AG04449 (cell line): ENCODE measurements at regions not wholly inside any gene's neighbourhood (a gene's known extent, or its start where the extent isn't known, plus 50 kb on each side); places are given as distances from the start of the nearest gene placed in this dataset.

Experiments used
- CTCF ChIA-PET: fragments of 350-600 bp; formaldehyde crosslinking; extraction: SDS; loops from one replicate; lab custom pipeline; 2021; ENCODE audit warnings: antibody characterized with exemption; lab: Yijun Ruan, JAX
- POLR2A ChIA-PET: fragments of 400-600, 350-600 bp; formaldehyde crosslinking; extraction: SDS; loops from one replicate; lab custom pipeline; 2020; ENCODE audit warnings: antibody characterized with exemption, inconsistent platforms; lab: Yijun Ruan, JAX
- DNase-seq: peaks from one replicate; pipeline ENCODE4 v3.0.0-alpha.2; 2010; ENCODE audit warnings: low read depth, low spot score
- H3K4me3 ChIP-seq: 2 replicates; pipeline ENCODE4 v1.5.1; 2011; ENCODE audit warnings: low read depth, mild to moderate bottlenecking, control low read depth, low read length
- TF ChIP-seq, protein P1 (sequence below): IDR thresholded peaks from one replicate; pipeline ENCODE4 v1.5.1; 2011; ENCODE audit warnings: mild to moderate bottlenecking, moderate library complexity, low read length, control low read depth, inconsistent platforms; ENCODE audit not compliant: insufficient read depth; ENCODE audit errors: missing control alignments

DNA sequence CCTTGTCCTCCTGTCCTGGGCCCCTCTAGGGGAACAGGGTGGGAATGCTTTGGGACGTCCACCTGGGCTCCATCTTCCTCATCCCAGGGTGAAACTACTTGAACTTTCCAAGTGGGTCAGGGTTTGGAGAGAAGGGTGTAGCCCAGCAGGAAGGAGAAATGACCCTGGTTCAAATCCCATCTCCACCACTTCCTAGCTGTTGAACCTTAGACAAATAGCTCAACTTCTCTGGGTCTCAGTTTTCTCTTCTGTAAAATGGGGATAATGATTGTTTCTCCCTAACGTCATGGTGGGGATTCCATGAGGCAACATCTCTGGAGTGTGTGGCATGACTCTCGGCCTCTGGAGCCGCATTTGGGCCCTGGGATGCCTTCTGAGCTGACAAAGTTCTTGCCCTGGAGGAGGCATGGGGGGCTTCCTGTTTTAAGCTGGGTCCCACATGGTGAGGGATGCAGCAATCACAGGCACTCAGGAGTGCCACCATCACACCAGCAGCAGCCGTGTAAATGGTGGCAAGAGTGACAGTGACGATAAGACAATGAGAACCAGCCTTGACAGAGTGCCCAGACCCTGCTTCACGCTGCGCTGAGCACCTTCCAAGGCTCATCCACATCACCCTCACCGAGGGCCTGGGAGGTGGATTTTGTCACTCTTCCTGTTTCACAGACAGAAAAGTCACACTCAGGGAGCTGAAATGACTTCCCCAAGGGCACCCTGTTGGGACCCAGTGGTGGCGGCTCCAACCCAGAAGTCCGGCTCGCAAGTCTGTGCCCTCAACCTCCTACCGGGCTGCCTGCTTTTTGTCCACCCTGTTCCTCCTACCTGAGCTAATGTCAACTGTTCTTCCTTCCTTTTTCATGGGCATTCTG lies 69.5 kb upstream of the IER5L start:
- TF ChIP-seq, protein P1, sequence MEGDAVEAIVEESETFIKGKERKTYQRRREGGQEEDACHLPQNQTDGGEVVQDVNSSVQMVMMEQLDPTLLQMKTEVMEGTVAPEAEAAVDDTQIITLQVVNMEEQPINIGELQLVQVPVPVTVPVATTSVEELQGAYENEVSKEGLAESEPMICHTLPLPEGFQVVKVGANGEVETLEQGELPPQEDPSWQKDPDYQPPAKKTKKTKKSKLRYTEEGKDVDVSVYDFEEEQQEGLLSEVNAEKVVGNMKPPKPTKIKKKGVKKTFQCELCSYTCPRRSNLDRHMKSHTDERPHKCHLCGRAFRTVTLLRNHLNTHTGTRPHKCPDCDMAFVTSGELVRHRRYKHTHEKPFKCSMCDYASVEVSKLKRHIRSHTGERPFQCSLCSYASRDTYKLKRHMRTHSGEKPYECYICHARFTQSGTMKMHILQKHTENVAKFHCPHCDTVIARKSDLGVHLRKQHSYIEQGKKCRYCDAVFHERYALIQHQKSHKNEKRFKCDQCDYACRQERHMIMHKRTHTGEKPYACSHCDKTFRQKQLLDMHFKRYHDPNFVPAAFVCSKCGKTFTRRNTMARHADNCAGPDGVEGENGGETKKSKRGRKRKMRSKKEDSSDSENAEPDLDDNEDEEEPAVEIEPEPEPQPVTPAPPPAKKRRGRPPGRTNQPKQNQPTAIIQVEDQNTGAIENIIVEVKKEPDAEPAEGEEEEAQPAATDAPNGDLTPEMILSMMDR: no peak
- DNase-seq: no peak
- POLR2A ChIA-PET: no interaction called here
- CTCF ChIA-PET: no interaction called here
- H3K4me3 ChIP-seq: no peak overlapping the region

GRCh38 chr9:129245276-129245675 lies 67.2 kb upstream of the IER5L start:
- no peak for DNase-seq
- CTCF ChIA-PET: no interaction called here
- no peak overlapping the region for H3K4me3 ChIP-seq
- POLR2A ChIA-PET: interaction anchor here (1.2 kb wide), 1 partner anchor 67 kb away, joined by 3 read pairs; the partner anchor contains the start of gene IER5L
- TF ChIP-seq, protein P1: no peak

DNA sequence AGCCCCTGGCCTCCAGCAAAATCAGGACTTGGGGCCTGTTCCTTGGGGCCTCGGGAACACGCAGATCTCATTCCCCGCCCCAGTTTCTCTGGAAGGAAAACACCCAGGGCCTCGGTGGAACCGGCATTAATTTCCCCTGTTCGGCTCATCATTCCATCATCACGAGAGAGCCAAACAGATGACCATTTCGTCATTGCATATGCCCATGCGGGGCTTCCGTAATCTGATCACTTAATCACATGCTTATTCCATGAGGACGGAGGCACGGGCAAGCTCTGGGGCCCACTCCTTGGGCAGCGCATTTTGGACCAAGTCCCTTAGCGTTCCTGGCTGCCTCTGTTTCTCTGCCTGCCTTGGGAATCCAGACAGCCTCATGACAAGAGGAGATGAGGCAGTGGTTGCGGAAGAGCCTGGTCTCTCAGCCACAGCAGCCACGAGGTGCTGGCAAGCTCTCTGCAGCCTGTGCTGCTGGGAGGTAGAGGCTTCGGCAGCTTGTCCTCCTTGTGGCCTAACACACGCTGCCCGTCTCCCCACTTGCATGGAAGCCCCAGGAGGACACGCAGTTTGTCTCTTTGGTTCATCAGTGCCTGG lies 65.0 kb upstream of the IER5L start:
- POLR2A ChIA-PET: no interaction called here
- no peak overlapping the region for H3K4me3 ChIP-seq
- DNase-seq: no peak
- CTCF ChIA-PET: no interaction called here
- TF ChIP-seq, protein P1: no peak

GRCh38 chr9:129242191-129242941 lies 64.3 kb upstream of the IER5L start:
- ChIA-PET POLR2A (no interaction called here), CTCF (no interaction called here)
- no peak for DNase-seq
- TF ChIP-seq, protein P1: no peak
- no peak overlapping the region for H3K4me3 ChIP-seq

DNA sequence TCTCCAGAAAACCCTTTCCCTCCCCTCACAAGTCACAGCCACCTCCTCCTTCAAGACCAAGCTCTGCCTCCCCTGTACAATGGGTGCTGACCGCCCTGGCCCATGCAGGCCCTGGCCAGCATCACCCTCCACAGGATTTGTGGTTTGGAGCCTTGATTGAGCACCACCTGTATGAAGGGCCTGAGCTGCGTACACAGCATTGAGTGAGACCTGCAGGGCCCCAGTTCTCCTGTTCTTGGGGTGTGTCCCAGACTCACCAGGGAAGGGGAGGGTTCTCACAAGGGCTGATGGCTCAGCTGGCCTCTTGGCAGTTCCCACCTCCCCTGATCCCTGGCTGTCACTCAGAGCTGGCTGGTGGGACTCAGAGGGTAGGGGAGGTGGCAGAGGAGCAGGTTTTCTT lies 63.7 kb upstream of the IER5L start:
- no peak overlapping the region for H3K4me3 ChIP-seq
- CTCF ChIA-PET: no interaction called here
- TF ChIP-seq, protein P1: no peak
- no peak for DNase-seq
- POLR2A ChIA-PET: no interaction called here
